K562 (cell line): ENCODE measurements at regions not wholly inside any gene's neighbourhood (a gene's known extent, or its start where the extent isn't known, plus 50 kb on each side); places are given as distances from the start of the nearest gene placed in this dataset.

ENCODE experiments used
- ATAC-seq: fragments of 200-7000 bp; cut with Tn5 transposase; 3 replicates; pipeline ENCODE4 v1.9.1; 2020; ENCODE audit warnings: moderate library complexity
- BruUV-seq: library from RNA; stranded (reverse); fragments of 400-500 nt; replicated peaks from 2 replicates; lab custom pipeline; 2021; lab: Mats Ljungman, UMichigan
- CTCF ChIA-PET: fragments of 300-600 bp; formaldehyde crosslinking; extraction: SDS; loops from one replicate; lab custom pipeline; 2021; ENCODE audit warnings: low intra/inter-chr PET ratio; lab: Yijun Ruan, JAX
- POLR2A ChIA-PET: fragments of 300-600, 350-650 bp; sonication (Branson Sonifier 250); formaldehyde crosslinking; extraction: SDS; loops from one replicate; lab custom pipeline; 2021; ENCODE audit warnings: antibody characterized with exemption, inconsistent platforms; lab: Yijun Ruan, JAX
- DNase-seq, 4 experiments: peaks; one replicate each; pipeline versions ENCODE4 v3.0.0 to v3.0.0-alpha.2; 2011 to 2018; ENCODE audit warnings: low spot score in 3 of 4, mixed read lengths in 3 of 4; ENCODE audit errors: extremely low read depth in 1 of 4
- FAIRE-seq: peaks from 2 replicates; lab custom pipeline; 2011; peaks lifted over from hg19 to GRCh38; lab: Jason Lieb, UNC
- H2AFZ ChIP-seq: 2 replicates; pipeline ENCODE4 v1.6.0; 2011; ENCODE audit warnings: low read depth, low read length, control low read depth, inconsistent platforms
- H3K27ac ChIP-seq: fragments of 200-600 bp; 3 replicates; pipeline ENCODE4 v1.8.0; 2011; ENCODE audit warnings: low read depth, mild to moderate bottlenecking, control low read depth, inconsistent platforms, low read length, moderate library complexity, mixed read lengths; ENCODE audit errors: extremely low read depth
- H3K27me3 ChIP-seq, 2 experiments: fragments of 300-600 bp in 1 of 2; 2 replicates in 1 of 2; 3 replicates in 1 of 2; pipeline versions ENCODE4 v1.6.0 to v1.8.0; 2011; ENCODE audit warnings: inconsistent platforms in 2 of 2, low read length in 2 of 2, mild to moderate bottlenecking in 1 of 2, mixed read lengths in 1 of 2, moderate library complexity in 1 of 2; ENCODE audit not compliant: control insufficient read depth in 2 of 2, insufficient read depth in 2 of 2
- H3K36me3 ChIP-seq: fragments of 300-600 bp; 3 replicates; pipeline ENCODE4 v1.8.0; 2011; ENCODE audit warnings: mild to moderate bottlenecking, low read length, inconsistent platforms; ENCODE audit not compliant: control insufficient read depth, insufficient read depth
- H3K4me1 ChIP-seq, 2 experiments: fragments of 200-600 bp in 1 of 2; replicated peaks in 1 of 2; 2 replicates in 1 of 2; 3 replicates in 1 of 2; pipeline versions ENCODE4 v1.5.1 to v1.8.0; 2011; ENCODE audit warnings: inconsistent platforms in 2 of 2, low read length in 2 of 2, mild to moderate bottlenecking in 1 of 2, mixed read lengths in 1 of 2, moderate library complexity in 1 of 2; ENCODE audit not compliant: control insufficient read depth in 2 of 2, insufficient read depth in 2 of 2
- H3K4me2 ChIP-seq: 2 replicates; pipeline ENCODE4 v1.6.1; 2011; ENCODE audit warnings: low read length, control low read depth, inconsistent platforms, mixed read lengths; ENCODE audit not compliant: insufficient read depth
- H3K4me3 ChIP-seq: fragments of 200-600 bp; sonication (generic), shearing (Covaris generic); 2 replicates; pipeline ENCODE4 v1.5.1; 2016; ENCODE audit warnings: control low read depth, inconsistent platforms
- H3K79me2 ChIP-seq: fragments of 200-600 bp; 3 replicates; pipeline ENCODE4 v1.8.0; 2011; ENCODE audit warnings: low read length, inconsistent platforms; ENCODE audit not compliant: control insufficient read depth, insufficient read depth
- H3K9ac ChIP-seq, 2 experiments: 2 replicates each; pipeline versions ENCODE4 v1.6.0 to v1.6.1; 2011; ENCODE audit warnings: low read depth in 2 of 2, low read length in 2 of 2, control low read depth in 1 of 2, inconsistent platforms in 1 of 2, mild to moderate bottlenecking in 1 of 2, mixed read lengths in 1 of 2; ENCODE audit not compliant: insufficient read depth in 1 of 2
- H3K9me1 ChIP-seq: one replicate; pipeline ENCODE4 v1.6.0; 2011; ENCODE audit warnings: inconsistent platforms, mild to moderate bottlenecking, low read length, moderate library complexity; ENCODE audit not compliant: control insufficient read depth, insufficient read depth
- H3K9me3 ChIP-seq: replicated peaks from 2 replicates; pipeline ENCODE4 v1.5.1; 2011; ENCODE audit warnings: low read depth, low read length, inconsistent platforms; ENCODE audit not compliant: control insufficient read depth, insufficient read depth
- H4K20me1 ChIP-seq: replicated peaks from 2 replicates; pipeline ENCODE4 v1.6.1; 2011; ENCODE audit warnings: low read length, inconsistent platforms, mixed read lengths; ENCODE audit not compliant: control insufficient read depth, insufficient read depth
- CHD7 ChIP-seq: fragments of 200-600 bp; sonication (generic); IDR thresholded peaks from one replicate; pipeline ENCODE4 v1.6.1; 2012; ENCODE audit warnings: mild to moderate bottlenecking, low read depth, low read length, inconsistent platforms
- MAFF ChIP-seq: IDR thresholded peaks from 2 replicates; pipeline ENCODE4 v1.6.1; 2012; ENCODE audit warnings: low read length, improper control_type of control experiment
- ZNF316 ChIP-seq: fragments of 450-650 bp; IDR thresholded peaks from 2 replicates; pipeline ENCODE4 v1.6.1; 2016
- WGBS: fragments of 100-300 bp; shearing (Covaris generic); methylation state at CpG from one replicate; pipeline ENCODE4 v1.1.6; 2016; ENCODE audit warnings: low coverage, mixed read lengths; ENCODE audit not compliant: insufficient coverage; ENCODE audit errors: missing lambda C conversion rate; 5-methylcytosine and 5-hydroxymethylcytosine counted together
- in situ Hi-C: fragments of 300-500 bp; cut with MboI; formaldehyde crosslinking; loops from 4 replicates; pipeline ENCODE4 v1.15.0; 2018; ENCODE audit warnings: inconsistent platforms, mixed read lengths
- intact Hi-C: fragments of 100-400 bp; cut with micrococcal nuclease; formaldehyde crosslinking; loops from 2 replicates; pipeline ENCODE4 v1.14.2; 2022

GRCh38 chrX:87744391-87744790 is 226.8 kb downstream of the KLHL4 start:
- Histone ChIP-seq H2AFZ (no peak overlapping the region), H3K4me3 (no peak overlapping the region)
- no peak for TF ChIP-seq CHD7
- TF ChIP-seq ZNF316 = peak; percentile 40; the same call in 1 of the 2 replicates
- TF ChIP-seq MAFF = 0 out of 2 replicates have a peak, but pooled peaks have one; percentile 30
- TF ChIP-seq, all 486 proteins: peak for 2
- Histone ChIP-seq H4K20me1 (no peaks in the 10 kb centered on the region), H3K9me1 (no peaks in the 10 kb centered on the region), H3K27me3 (no peaks in the 10 kb centered on the region), H3K4me1 (no peaks in the 10 kb centered on the region), H3K4me2 (no peak overlapping the region), H3K9ac (no peak overlapping the region), H3K36me3 (no peaks in the 10 kb centered on the region), H3K79me2 (no peaks in the 10 kb centered on the region), H3K9me3 (no peaks in the 10 kb centered on the region), H3K27ac (no peak overlapping the region)
- BruUV-seq = no TSS peak
- FAIRE-seq (no peak), DNase-seq (no peak), ATAC-seq (no peak)
- WGBS = 0% methylated on average over 1 of the region's 1 CpG
- ChIA-PET POLR2A (no interaction called here), CTCF (no interaction called here)
- in situ Hi-C loops = no loop called here
- intact Hi-C loops = no loop called here
